AG09309 (cell line): ENCODE measurements at regions not wholly inside any gene's neighbourhood (a gene's known extent, or its start where the extent isn't known, plus 50 kb on each side); places are given as distances from the start of the nearest gene placed in this dataset.

Experiments
- DNase-seq: peaks from one replicate; pipeline ENCODE4 v3.0.0-alpha.2; 2010; ENCODE audit warnings: low read depth
- H3K4me3 ChIP-seq: 2 replicates; pipeline ENCODE4 v1.5.1; 2011; ENCODE audit warnings: mild to moderate bottlenecking, low read depth, low read length, moderate library complexity; ENCODE audit not compliant: control insufficient read depth
- CTCF ChIP-seq: IDR thresholded peaks from 2 replicates; pipeline ENCODE4 v1.5.1; 2011; ENCODE audit warnings: mild to moderate bottlenecking, low read depth, low read length, inconsistent platforms; ENCODE audit not compliant: insufficient read depth, control insufficient read depth; ENCODE audit errors: missing control alignments

GRCh38 chr4:38566806-38567398 is 97.1 kb upstream of the KLF3 start:
- TF ChIP-seq CTCF, result no peak
- no peak for DNase-seq
- no peak overlapping the region for H3K4me3 ChIP-seq

GRCh38 chr4:38567457-38567856 is 96.5 kb upstream of the KLF3 start:
- TF ChIP-seq CTCF, result no peak
- no peak overlapping the region for H3K4me3 ChIP-seq
- DNase-seq, result no peak

- no peak overlapping the region for H3K4me3 ChIP-seq
- TF ChIP-seq CTCF, result no peak
- no peak for DNase-seq
These were observed 95.2 kb upstream of the KLF3 start for GRCh38 chr4:38568768-38569167.

GRCh38 chr4:38570647-38571276 is 93.2 kb upstream of the KLF3 start:
- TF ChIP-seq CTCF, result no peak
- no peak for DNase-seq
- H3K4me3 ChIP-seq, result no peak overlapping the region

- H3K4me3 ChIP-seq, result no peak overlapping the region
- no peak for TF ChIP-seq CTCF
- DNase-seq, result no peak
These were observed 91.2 kb upstream of the KLF3 start for GRCh38 chr4:38572793-38573192.

GRCh38 chr4:38574559-38575333 is 89.3 kb upstream of the KLF3 start:
- no peak for DNase-seq
- no peak overlapping the region for H3K4me3 ChIP-seq
- no peak for TF ChIP-seq CTCF
